Stimulated activated CD4-positive, alpha-beta T cell treated with anti-CD3 and anti-CD28 coated beads, TNF-alpha, amount 100 ng/mL, for 1 hour (primary cell): ENCODE measurements at regions not wholly inside any gene's neighbourhood (a gene's known extent, or its start where the extent isn't known, plus 50 kb on each side); places are given as distances from the start of the nearest gene placed in this dataset.

Experiments used
- DNase-seq, 3 donors: peaks; one replicate each; pipeline ENCODE4 v3.0.0-alpha.2; 2020; ENCODE audit warnings: low read depth in 3 of 3, low spot score in 1 of 3

DNA sequence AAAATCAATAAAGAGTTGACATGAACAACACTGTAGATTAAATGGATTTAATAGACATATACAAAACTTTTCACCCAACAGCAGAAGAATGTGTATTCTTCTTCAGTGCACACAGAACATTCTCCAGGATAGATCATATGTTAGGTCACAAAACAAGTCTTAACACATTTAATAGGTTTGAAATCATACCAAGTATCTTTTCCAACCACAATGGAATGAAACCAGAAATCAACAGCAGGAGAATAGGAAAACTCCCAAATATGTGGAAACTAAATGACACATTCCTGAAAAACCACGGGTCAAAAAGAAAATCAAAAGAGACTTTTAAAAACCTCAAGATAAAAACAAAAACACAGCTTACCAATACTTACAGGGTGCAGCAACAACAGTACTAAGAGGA, 790.1 kb upstream of the ZNF608 start:
- no peak for DNase-seq

DNA sequence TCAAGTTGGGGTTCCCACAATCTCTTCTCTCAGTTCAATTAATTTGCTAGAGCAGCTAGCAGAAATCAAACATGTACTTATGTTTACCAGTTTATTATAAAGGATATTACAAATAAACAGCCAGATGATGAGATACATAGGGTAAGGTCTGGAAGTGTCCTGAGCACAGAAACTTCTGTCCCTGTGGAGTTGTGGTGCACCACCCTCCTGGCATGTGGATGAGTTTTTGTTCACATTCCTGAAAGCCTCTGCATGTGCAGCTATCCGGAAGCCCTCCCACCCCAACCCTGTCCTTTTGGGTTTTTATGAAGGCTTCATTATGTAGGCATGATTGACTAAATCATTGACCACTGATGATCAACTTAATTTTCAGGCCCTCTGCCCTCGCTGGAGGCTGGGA, 791.2 kb upstream of the ZNF608 start:
- no peak for DNase-seq

- no peak for DNase-seq
These were observed 792.0 kb upstream of the ZNF608 start for GRCh38 chr5:125538469-125538868.

DNA sequence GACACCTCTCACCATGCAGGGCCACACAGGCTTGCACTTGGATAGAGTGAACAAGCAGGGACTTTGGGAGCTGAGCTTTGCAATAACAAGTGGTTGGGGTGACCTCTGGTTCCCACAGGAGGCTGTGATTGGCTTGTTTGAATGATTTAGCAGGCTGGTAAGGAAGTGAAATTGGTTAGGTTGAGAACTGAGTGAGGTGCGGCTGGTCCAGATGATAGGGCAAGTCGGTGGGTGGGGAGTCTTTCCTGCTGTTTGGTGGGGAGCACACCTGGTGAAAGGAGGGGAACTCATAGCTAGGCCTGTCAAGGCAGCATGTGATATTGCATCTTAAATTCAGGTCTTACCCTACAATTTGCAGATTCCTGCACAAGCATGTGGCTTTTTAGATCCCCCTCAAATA, 794.6 kb upstream of the ZNF608 start:
- no peak for DNase-seq

GRCh38 chr5:125549322-125549911, 803.0 kb upstream of the ZNF608 start:
- DNase-seq: no peak

DNA sequence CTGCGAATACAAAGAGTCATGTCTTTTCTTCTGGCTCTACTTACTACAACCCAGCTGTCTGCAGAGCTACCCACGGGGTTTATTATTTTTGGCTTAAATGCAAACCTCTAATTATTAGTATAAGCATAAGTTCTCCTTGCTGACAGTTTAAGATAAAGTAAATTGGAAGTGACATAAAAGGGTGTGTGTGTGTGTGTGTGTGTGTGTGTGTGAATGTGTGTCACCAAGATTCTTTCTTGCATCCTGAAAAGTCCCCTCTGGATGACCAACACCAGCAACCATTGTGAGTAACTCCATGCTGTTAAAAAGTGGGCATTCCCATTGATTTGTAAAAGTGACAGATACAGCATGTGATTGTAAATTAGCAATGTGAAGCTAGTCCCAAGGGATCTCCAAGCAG, 803.8 kb upstream of the ZNF608 start:
- no peak for DNase-seq

DNA sequence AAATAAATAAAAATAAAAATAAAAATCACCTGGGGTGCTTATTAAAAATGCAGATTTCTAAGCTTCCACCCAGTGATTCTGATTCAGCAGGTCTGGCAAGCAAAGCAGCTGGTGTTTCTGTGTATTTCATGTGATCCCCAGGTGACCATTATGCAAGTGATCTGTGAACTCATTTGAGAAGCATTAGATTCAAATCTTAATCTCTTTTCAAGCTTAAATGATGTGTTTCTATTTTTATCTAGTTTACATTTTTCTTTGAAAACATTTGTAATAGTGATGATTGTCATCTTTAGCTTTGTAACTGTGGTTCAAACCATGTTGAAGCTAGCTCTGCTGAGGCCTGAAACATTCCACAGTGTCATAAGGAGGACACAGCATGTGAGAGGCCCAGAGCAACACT, 804.8 kb upstream of the ZNF608 start:
- DNase-seq: no peak

- DNase-seq: no peak
These were observed 805.4 kb upstream of the ZNF608 start for GRCh38 chr5:125551797-125552196.

- DNase-seq: no peak
These were observed 806.0 kb upstream of the ZNF608 start for GRCh38 chr5:125552486-125552885.

DNA sequence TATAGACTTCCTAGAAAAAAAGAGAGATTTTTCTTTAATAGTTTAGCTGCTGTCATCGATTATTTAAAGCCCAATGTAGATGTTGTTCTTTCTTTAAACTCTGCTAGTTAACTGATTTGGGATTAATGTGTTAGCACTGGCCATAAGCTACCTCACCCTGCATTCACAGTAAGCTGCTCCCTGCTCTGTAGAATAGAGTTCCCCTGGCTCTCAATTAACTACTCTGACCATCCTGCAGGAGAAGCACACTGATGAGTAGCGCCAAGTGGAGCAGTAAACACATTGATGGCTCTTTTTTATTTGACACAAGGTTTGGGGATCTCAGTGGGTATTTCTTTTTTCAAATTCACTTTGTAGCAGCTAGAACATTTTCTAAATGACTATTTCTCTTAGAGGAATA, 807.9 kb upstream of the ZNF608 start:
- no peak for DNase-seq

DNA sequence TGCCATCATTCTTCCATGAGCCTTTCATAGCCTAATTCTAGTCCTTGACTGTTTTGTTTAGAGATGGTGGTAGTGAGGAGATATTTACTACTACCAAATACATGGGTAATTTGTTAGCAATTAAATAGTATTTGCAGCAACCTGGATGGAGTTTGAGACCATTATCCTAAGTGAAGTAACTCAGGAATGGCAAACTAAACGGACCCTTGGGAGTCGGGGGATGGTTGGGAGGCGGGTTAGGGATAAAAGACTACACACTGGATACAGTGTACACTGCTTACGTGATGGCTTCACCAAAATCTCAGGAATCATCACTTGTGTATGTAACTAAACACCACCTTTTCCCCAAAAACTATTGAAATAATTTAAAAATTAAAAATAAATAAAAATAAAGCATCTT, 809.2 kb upstream of the ZNF608 start:
- DNase-seq: no peak

DNA sequence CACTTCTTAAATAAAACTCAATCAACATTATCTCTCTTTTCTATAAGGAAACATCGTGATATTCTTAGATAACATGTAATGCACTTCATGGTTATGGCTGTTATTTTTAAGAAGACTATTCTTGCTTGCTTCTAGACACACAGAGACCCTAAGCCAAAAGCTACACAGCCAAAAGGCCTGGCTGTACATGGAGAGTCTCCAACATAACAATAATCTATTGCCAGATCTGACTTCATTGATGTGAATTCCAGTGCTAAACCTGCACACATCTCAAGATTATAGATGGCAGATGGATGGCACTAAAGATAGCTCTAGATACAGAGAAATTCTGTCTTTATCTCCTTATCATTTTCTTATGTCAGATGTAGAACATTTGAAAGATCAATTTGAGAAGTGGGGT, 811.6 kb upstream of the ZNF608 start:
- DNase-seq: no peak

GRCh38 chr5:125558466-125558865, 812.0 kb upstream of the ZNF608 start:
- no peak for DNase-seq

- no peak for DNase-seq
These were observed 812.9 kb upstream of the ZNF608 start for GRCh38 chr5:125559296-125559695.

- no peak for DNase-seq
These were observed 814.2 kb upstream of the ZNF608 start for GRCh38 chr5:125560476-125561225.

DNA sequence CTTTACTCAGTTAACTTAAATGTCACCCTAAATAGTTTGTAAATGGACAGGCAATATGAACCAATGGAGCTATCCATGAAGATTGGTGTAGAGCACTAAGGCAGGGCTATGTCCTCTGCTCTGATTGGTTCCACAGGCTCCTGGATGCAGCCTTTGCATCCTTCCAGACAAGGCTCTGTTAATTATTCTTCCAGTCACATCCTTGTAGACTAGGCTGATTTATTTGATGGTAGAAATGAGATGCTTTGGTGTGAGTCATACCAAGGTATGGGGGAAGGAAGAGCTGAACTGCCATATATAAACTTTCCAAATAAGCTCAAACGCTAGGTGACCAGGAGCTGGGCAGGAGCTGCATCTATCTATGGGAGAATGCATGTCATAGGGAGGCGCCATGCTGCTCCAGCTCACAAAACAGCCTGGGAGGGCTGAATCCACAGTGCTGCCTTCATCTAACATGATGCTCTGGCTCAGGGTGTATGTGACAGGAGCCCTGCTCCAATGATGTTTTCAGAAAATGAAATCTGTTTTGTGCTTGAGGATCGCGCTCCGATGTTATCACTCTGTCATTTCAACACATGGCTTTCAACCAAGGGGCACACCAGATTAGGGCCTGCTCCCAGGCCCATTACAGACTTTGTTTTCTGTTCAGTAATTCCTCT, 818.0 kb upstream of the ZNF608 start:
- DNase-seq: no peak

GRCh38 chr5:125574491-125575044, 828.1 kb upstream of the ZNF608 start:
- DNase-seq: no peak

GRCh38 chr5:125575171-125575890, 828.9 kb upstream of the ZNF608 start:
- DNase-seq: no peak

GRCh38 chr5:125575891-125576505, 829.6 kb upstream of the ZNF608 start:
- no peak for DNase-seq

GRCh38 chr5:125576822-125577221, 830.4 kb upstream of the ZNF608 start:
- DNase-seq: no peak

DNA sequence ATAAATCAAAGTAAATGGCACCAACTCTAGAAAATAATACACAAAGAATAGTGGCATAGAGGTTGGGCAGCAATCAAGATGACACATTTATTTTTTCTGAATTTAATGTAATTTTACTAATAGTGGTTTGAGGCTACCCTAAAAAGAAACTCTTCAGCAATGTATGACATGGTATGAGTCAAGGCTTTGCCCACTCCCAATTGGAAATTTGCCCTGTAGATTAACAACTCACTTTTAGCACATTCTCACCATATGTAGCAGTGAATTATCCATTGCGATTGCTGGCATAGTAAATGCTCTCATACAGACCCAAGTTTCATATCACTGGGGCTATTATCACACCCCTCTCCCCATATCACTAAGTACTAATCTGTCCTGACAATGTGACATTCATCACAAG, 832.1 kb upstream of the ZNF608 start:
- no peak for DNase-seq
